Left cardiac atrium (tissue), 4 donors: ENCODE measurements at regions not wholly inside any gene's neighbourhood (a gene's known extent, or its start where the extent isn't known, plus 50 kb on each side); places are given as distances from the start of the nearest gene placed in this dataset.

Experiments
- ATAC-seq, 2 donors: fragments of 200-7000 bp; cut with Tn5 transposase; one replicate each; pipeline ENCODE4 v1.9.1; 2020; ENCODE audit warnings: mild to moderate bottlenecking in 2 of 2, moderate library complexity in 2 of 2
- DNase-seq: peaks from one replicate; pipeline ENCODE4 v3.0.0-alpha.2; 2020
- intact Hi-C, 2 donors: fragments of 100-400 bp; cut with DNase I; formaldehyde crosslinking; loops; one replicate each; pipeline versions ENCODE4 v1.14.1 to v1.15.1; 2022 to 2023
- donor health status: DM: no; HTN: yes; CAD: no.
- donor health status: DM: no; HTN: yes; CAD: no; lungs with severe emphysema.
- donor health status: DM: yes; HTN: yes; CAD: no.
- donor health status: Dilated cardiomyopathy.

DNA sequence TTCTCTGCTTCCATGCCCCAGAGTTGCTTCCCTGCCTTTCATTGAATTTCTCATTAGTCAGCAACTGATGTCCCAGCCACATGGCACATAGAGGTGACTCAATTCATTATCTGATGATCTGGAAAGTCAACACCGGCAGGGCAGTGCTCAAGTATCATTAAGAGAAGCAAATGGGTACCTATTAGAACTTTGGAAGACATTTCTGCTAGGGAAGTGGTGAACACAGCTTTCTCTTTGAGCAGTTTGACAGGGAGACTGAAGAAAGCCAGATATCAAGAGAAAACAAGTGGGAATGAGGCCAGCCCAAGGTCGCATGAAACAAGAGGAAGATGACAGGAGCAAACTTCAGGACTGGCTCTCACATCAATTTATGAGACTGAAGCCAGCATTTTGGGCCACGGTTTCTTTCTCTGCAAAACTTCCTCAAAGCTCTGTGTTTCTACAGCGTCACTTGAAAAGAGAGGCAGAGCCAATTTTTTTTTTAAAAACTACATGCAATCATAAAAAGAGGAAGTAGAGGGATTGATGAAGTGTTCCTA lies 108.3 kb upstream of the RPS6KA3 start:
- peak in 1 of 2 donors; percentile 44 for ATAC-seq
- intact Hi-C loops, result no loop called here
- no peak for DNase-seq

DNA sequence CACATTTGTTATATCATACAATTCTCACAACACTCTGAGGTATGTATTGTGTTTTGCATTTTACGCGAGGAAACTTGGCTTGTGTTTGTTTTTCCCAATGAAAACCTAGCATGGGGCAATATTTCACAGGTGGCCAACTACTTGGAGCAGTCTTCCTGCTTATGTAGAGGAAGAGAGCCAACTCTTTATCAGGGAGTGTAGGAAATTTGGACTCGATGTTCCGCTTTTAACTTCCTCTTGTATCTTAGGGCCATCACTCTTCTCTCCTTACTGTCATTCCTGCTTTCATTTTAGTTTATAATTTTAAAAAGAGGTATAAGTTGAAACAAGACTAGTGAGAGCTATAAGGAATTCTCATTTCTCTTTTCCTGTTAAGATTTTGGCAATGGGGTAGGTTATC lies 107.7 kb upstream of the RPS6KA3 start:
- peak in 1 of 2 donors; percentile 47 for ATAC-seq
- no peak for DNase-seq
- intact Hi-C loops, result no loop called here

DNA sequence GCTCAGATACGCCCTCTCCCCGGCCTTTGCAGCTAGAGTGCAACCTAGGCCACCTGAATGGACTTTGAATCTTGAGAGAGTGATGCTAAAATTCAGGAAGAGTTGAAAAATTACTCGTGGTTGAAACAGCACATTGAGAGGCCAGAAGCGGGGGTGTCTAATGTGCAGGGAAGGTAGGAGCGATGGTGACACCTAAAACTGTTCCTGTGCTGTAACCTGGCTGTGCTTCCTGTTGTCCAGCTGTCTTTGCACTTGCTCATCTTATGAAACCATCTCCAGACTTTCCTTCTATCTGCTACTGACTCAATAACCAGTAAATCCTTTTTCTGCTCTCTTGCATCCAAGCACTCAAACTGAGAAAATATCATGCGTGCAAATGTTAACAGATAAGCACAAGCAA lies 106.4 kb upstream of the RPS6KA3 start:
- no peak for ATAC-seq
- intact Hi-C loops, result no loop called here
- no peak for DNase-seq

DNA sequence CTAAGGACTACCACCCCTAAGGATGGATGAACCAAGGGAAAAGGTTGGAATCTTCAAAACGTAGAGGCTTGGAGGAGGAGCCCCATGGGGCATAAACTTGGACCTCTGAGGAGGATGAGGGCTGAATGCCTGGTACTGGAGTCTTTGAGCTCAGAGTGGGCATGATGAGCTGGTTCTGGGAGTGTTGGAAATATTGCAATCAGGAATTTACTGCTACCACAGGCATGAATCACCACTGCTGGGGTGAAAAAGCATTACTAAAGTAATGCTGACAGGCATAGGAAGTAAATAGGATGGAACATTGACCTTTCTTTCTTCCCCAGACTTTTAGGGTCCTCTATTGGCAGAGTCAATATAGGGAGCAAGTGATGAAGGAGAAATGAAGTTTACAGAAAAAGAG lies 105.8 kb upstream of the RPS6KA3 start:
- ATAC-seq (peak in 1 of 2 donors; percentile 84), DNase-seq (no peak)
- intact Hi-C loops, result no loop called here

DNA sequence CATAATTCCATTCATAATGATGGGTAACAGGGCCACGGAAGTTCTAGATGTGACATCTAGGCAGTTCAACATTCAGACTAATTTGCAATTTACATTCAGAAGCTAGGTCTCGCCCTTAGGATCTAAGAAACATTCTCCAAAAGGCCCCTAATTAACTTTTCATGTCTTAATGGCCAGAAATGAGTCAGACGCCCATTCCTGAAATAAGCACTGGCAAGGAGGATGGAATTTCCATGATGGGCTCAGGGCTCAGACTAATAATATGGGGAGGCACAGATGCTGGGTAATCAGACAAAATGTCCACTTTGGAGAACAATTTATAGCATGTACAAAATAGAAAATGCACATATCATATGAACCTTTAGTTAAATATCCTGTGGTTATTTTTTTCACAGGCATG lies 102.8 kb upstream of the RPS6KA3 start:
- DNase-seq, result no peak
- intact Hi-C loops, result loop anchor here in 1 of 2 donors (10.0 kb wide), 1 partner anchor 105 kb away; the partner anchor contains the start of gene RPS6KA3
- no peak for ATAC-seq

DNA sequence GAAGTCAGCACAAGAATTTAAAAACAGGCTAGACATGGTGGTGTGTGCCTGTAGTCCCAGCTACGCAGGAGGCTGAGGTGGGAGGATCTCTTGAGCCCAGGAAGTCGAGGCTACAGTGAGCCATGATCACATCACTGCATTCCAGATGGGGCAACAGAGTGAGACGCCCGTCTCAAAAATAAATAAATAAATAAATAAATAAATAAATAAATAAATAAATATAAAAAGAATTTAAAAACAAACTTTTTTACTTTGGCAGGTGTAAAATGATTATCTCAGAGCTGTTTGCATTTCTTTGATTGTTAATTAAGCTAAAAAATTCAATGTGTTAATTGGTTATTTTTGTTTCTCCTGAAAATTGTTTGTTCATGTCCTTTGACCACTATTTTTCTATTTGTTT lies 97.5 kb upstream of the RPS6KA3 start:
- ATAC-seq (no peak), DNase-seq (no peak)
- intact Hi-C loops, result loop anchor here in 1 of 2 donors (10.0 kb wide), 1 partner anchor 99 kb away; the partner anchor contains the start of gene RPS6KA3

DNA sequence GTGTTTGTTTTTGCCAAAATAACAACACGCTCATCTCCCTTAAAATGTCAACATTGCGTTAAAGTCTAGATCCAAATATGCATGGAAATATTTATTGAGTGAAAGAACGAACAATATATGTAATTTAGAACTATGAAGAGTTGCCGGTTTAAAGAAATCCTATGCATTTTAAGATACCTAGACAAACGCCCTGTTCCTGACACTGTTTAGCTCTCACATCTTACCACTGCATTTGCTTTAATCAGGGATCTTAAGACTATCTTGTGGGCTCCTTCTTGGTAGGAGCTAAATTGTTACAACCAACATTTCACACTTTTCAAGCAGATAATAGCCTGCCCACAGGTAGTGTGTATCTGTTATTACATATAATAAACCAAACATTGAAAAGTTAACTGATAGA lies 96.6 kb upstream of the RPS6KA3 start:
- intact Hi-C loops, result loop anchor here in 1 of 2 donors (10.0 kb wide), 1 partner anchor 98 kb away; the partner anchor contains the start of gene RPS6KA3
- DNase-seq (no peak), ATAC-seq (no peak)

DNA sequence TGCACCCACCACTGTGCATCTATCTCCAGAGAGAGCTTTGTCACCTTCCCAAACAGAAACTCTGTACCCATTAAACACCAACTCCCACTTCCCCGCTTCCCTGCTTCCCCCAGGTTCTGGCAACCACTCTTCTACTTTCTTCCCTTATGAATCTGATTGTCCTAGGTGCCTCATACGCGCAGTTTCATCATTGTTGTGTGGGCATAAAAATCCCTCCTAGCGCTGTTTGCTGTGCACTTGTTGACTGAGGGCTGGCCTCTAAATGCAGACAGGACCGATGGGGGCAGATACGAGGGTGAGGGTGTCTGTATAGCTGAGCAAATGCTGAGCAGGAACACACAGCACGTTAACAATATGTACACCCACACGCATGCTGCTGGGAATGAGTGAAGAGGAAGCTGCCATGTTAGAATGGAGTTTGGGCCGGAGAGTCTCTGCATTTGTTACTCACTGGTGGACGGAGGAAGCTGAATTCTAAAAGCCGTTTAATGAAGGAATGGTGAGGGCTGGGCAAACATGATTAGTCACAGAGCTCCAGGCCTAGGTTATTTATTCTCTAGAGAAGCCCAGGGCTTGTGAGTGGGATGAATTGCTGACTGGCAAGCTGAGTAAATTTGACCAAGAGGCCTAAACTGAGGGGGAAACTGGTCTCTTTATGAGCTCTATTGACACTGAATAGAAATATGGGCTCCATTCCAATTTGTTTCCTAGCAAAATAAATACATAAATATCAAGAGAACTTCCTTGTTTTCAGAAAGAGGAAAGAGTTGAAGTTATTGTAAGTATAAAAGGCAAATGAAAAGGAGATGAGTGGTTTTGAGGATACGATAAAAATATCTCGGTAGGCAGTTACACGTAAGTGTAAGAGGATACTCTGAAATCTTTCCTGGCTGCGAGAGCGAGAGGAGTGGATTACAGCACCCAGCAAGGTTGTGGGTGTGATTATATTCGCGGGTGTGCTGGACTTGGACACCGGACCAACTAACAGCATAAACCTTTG lies 95.9 kb upstream of the RPS6KA3 start:
- intact Hi-C loops, result loop anchor here in 1 of 2 donors (10.0 kb wide), 1 partner anchor 98 kb away; the partner anchor contains the start of gene RPS6KA3
- no peak for DNase-seq
- peak; percentile 88 to 93 for ATAC-seq

DNA sequence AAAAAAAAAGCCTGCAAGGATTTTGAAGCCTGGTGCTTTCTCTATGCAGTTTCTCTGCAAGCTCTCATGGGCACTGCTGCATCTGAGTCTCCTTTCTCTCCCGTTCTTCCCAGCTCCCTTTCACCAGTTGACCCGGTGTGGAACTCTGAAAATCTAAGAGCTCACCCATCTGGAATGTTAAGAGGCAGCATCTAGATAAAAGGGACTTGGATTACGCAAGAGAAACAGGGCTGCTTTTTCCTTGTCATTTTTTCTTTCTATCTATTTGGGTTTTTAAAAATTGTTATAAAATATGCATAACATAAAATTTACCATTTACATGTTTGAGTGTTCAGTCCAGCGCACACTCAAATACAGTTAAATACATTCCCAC lies 95.2 kb upstream of the RPS6KA3 start:
- intact Hi-C loops, result loop anchor here in 1 of 2 donors (10.0 kb wide), 1 partner anchor 97 kb away; the partner anchor contains the start of gene RPS6KA3
- peak; percentile 85 to 88 for ATAC-seq
- no peak for DNase-seq

DNA sequence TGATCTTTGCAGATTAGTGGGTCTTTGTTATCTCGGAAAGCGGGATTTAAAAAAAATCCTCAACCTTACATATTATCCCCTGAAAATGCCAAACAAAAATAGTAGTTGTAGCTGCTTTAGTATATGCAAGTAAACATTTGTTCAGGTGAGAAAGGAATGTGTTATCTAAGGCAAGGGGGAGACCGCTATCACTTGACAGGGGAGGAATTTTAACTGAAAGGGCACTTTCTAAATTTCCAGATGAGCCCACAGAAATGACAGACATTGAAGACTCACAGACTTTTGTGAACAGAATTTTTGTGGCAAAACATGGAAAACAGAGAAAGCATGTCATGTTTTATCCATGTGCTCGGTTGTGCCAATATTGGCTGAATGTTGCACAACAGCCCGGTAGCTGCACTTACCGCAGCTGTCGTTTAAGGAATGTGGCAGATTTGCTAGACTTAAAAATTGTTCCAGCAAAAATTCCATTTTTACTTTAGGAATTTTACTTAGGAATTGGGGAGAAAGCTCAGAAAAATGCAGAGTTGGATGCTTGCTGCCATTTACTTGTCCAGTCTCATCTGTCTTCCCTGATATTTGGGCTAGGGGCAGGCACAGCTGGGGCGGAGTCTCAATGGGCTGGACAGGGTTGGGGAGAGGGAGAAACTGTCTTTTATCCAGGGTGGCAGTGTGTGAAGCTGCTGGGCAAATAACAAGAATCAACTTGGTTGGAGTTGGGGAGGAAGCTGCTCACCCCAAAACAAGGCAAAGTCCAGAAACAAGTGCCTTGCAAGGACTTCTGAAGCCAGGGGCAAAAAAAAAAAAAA lies 94.6 kb upstream of the RPS6KA3 start:
- DNase-seq (no peak), ATAC-seq (peak; percentile 9 to 17)
- intact Hi-C loops, result loop anchor here in 1 of 2 donors (10.0 kb wide), 1 partner anchor 96 kb away; the partner anchor contains the start of gene RPS6KA3

DNA sequence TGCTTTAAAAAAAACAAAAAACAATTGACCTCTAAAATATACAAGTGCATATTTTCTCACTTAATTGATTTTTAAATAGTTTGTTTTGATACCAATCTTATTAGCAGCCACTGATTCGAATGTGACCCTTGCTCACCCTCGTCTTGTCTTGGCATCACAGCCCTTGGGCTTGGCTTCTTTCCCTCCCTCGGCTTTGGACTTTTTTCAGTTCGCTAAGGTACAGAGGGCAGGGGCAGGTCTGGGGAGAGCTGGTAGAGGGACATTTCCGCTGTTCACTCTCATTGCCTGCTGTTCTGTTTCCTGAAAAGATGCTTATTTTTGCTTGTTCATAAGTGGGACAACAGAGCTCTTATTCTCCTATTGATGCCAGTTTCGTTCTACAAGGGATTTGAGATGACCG lies 88.5 kb upstream of the RPS6KA3 start:
- intact Hi-C loops, result no loop called here
- ATAC-seq (no peak), DNase-seq (no peak)

DNA sequence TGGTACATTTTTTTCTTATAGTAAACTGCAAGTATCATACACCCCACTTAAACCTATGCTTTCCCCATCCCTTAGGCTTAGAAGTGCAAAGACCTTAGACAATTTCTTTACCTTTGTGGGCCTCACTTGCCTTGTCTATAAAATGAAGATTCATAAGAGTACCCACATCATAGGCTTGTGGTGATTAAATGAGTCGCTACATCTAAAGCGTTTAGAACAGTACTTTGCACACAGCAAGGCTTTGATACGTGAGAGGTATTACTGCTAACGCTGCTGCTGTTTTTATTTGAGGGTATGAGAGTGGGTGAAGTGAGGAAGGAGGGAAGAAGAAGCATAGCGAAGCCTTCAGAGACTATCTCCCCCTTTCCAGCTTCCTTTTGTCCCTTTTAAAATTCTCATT lies 87.8 kb upstream of the RPS6KA3 start:
- DNase-seq (no peak), ATAC-seq (no peak)
- intact Hi-C loops, result no loop called here

DNA sequence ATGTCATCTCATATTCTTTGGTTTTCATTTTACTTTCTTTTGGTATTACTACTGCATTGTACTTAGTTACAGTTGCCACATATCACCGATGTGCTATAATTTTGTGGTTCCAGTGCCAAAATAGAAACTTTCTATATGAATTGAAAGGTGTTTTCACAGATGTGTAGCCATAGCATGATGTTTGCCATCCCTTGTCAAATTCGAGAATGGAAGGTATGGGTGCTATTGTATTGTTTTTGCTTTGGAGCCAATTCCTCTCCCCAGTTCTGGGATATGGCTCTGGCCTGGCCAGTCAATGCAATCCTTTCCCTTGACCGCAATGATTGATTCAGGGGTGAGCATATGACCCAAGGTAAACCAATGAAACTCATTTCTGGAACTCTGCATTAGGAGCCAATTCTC lies 86.2 kb upstream of the RPS6KA3 start:
- no peak for DNase-seq
- intact Hi-C loops, result no loop called here
- no peak for ATAC-seq

DNA sequence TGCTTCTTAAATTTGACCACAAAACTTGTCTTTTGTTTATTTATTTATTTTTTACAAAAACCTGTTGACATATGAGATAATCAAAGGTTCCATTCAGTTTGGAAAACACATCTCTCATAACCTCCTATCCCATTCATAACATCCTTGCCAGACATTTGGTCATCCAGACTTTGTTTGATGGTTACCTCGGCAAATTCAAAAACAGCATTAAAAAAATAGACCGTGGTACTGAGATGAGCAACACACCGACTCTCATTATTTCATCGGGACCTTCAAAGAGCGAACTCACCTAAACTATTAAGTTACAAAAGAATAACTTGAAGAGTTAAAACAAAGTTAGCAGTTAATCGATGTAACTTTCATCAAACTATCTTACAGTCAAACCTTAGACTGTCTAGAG lies 85.8 kb upstream of the RPS6KA3 start:
- intact Hi-C loops, result no loop called here

DNA sequence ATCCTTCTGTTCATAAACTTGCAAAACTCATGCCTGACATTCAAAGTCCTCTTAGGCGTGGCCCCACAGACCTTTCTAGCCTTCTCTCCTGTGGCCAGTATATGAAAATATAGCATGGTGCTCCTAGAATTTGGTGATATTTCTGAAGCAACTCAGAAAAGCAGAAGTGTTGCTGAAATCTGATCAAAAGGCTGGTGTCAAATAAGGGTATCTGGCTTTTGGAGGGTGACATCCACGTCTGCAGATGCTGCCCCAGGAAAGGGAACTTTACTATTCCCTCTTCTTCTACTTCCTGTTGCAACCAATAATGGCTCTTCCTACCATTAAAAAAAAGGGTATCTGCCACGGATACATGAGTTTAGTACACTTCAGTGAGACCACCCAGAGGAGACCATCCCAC lies 83.9 kb upstream of the RPS6KA3 start:
- intact Hi-C loops, result no loop called here
- DNase-seq, result no peak
- no peak for ATAC-seq

More for the DNA sequence above, 85.8 kb upstream of the RPS6KA3 start:
- no peak for DNase-seq
- no peak for ATAC-seq

DNA sequence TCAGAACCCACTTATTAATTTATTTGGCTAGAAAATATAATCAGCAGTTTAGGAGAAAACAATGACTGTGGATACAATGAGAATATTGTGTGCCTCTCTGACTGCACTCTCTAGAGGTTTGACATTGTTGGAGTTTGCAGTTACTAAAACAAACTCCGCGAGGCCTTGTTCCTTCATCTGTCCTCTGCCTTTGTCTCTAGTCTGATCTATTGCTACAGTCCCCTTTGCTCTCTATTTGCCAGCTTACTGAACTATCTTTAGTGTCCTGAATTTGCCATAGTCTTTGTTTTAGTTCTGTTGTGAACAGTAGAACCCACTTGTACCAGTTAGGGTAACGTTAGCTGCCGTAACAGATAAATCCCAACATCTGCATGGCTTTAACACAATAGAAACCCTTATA lies 81.4 kb upstream of the RPS6KA3 start:
- ATAC-seq (no peak), DNase-seq (no peak)
- intact Hi-C loops, result no loop called here

DNA sequence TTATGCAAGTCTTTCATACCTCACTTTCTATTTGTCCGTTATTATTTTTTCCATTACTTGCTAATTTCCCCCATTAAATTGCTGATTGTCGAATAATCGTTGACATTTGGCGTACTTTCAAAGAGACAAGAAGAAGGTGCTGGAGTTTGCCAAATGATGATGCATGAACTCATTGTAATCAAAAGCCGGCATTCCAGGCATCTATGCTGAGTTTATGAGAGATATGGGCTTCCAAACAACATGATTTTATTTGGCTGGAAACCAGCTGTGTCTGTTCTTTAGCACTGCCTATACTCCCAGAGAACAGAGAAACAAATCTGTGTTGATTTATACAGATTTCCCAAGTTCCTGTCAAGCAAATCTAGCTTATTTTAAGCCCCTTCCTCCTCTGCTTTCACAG lies 80.8 kb upstream of the RPS6KA3 start:
- ATAC-seq (peak in 1 of 2 donors; percentile 65), DNase-seq (no peak)
- intact Hi-C loops, result no loop called here

DNA sequence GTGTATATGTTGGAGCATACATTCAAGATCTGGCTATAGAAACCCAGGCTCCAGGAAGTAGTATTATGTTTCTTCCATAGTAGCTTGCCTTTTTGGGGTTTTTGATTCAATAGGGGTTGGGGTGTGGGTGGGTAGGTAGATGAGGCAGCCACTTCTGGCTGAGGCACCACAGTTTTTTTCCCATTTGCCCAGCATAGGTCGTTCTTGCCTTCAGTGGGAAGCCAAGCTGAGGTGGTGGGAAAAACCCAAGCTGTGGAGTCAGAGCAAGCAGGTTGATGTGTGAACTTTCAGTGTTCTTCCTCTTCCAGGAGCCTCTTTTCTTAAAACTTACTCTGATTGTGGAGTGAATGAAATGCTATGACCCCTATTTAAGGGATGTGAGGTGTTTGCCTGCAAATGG lies 67.0 kb upstream of the RPS6KA3 start:
- intact Hi-C loops, result no loop called here
- ATAC-seq (no peak), DNase-seq (no peak)

DNA sequence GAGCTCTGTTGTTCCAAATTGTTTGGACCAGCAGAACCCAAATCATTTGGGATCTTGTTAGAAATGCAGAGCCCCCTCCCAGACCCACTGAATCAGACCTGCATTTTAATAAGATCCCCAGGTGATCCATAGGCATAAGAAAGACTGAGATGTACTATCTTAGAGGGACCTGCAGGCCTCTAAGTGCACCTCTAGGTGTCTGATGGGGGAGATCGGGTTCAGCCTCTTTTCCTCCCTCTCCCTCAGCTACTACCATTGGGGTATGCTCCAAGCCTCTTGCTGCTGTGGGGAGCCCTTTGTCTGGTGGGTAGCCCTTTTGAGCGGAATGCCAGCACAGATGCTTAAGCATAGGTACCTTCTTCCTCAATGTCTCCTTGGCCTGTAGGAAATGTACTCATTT lies 63.8 kb upstream of the RPS6KA3 start:
- ATAC-seq (no peak), DNase-seq (no peak)
- intact Hi-C loops, result no loop called here

DNA sequence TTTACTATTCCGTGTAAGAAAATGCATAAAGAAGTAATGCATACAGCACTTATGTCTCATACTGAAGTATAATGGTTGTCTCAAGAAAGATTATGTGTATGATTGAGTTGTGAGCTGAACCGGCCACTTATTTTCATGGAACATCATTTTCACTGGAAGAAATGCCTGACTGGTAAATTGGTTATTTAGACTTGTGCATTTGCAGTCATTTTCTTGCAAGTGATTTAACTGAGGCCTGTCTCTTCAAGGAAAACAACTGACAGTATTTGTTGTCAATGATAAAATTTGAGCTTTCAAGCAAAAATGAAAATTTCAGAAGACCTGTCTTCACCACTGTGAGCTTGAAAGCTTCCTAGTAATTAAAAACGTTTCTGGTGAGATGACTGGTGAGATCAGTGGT lies 62.7 kb upstream of the RPS6KA3 start:
- intact Hi-C loops, result no loop called here
- no peak for ATAC-seq

More for the DNA sequence above, 62.7 kb upstream of the RPS6KA3 start:
- no peak for DNase-seq
